ENCODE measurements at regions not wholly inside any gene's neighbourhood (a gene's known extent, or its start where the extent isn't known, plus 50 kb on each side); places are given as distances from the start of the nearest gene placed in this dataset.

DNA sequence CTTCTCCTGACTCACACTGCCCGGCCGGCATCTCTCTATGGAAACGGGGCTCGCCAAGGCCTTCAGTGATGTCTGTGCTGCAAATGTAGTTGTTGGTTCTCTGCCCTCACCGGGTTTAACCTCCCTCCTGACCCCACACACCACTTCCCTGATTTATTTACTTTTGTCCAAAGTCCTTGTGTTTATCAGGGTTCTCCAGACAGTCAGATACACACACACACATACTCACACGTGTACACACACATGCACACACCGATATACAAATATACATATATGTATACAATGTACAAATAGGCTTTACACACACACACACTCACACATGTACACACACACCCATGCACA, 647.0 kb downstream of the BRD1 start:
- no peak for TF ChIP-seq EZH2phosphoT487 (IDR thresholded peaks at IDR 0.05; ENCODE audit: insufficient read depth, low read depth)
- no peak for TF ChIP-seq EZH2 (IDR thresholded peaks at IDR 0.05; ENCODE audit: insufficient read depth, poor library complexity, severe bottlenecking)
